OCI-LY1 (cell line): ENCODE measurements at regions not wholly inside any gene's neighbourhood (a gene's known extent, or its start where the extent isn't known, plus 50 kb on each side); places are given as distances from the start of the nearest gene placed in this dataset.

Source experiments
- EZH2 ChIP-seq: fragments of 200-600 bp; sonication (generic), shearing (Covaris generic); IDR thresholded peaks from 2 replicates; pipeline ENCODE4 v1.8.0; 2017; ENCODE audit warnings: borderline replicate concordance, mixed run types, mild to moderate bottlenecking, antibody characterized with exemption, low read length, moderate library complexity, mixed read lengths
- TF ChIP-seq, protein P1 (sequence below): fragments of 200-600 bp; sonication (generic), shearing (Covaris generic); IDR thresholded peaks from 2 replicates; pipeline ENCODE4 v1.5.1; 2017; ENCODE audit warnings: mild to moderate bottlenecking, antibody characterized with exemption, low read length, moderate library complexity, mixed read lengths

DNA sequence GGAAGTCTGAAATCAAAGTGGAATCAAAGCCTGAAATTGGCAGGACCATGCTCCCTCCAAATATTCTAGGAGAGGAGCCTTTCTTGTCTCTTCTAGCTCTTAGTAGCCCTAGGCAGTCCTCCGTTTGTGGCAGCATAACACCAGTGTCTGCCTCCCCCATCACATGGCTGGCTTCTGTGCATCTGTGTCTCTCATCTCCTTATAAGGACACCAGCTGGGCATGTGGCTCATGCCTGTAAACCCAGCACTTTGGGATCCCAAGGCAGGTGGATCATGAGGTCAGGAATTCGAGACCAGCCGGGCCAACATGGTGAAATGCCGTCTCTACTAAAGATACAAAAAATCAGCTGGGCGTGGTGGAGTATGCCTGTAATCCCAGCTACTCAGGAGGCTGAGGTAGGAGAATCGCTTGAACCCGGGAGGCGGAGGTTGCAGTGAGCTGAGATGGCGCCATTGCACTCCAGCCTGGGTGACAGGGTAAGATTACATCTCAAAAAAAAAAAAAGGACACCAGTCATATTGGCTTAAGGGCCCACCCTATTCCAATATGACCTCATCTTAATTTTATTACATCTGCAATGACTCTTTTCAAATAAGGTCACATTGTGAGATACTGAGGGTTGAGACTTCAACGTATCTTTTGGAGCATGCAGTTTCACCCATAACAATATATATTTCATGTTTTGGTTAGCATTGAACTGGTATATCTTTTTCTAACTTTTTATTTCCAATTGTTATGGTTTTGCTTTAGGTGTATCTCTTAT, 148.0 kb upstream of the TPM1 start:
- TF ChIP-seq, protein P1, sequence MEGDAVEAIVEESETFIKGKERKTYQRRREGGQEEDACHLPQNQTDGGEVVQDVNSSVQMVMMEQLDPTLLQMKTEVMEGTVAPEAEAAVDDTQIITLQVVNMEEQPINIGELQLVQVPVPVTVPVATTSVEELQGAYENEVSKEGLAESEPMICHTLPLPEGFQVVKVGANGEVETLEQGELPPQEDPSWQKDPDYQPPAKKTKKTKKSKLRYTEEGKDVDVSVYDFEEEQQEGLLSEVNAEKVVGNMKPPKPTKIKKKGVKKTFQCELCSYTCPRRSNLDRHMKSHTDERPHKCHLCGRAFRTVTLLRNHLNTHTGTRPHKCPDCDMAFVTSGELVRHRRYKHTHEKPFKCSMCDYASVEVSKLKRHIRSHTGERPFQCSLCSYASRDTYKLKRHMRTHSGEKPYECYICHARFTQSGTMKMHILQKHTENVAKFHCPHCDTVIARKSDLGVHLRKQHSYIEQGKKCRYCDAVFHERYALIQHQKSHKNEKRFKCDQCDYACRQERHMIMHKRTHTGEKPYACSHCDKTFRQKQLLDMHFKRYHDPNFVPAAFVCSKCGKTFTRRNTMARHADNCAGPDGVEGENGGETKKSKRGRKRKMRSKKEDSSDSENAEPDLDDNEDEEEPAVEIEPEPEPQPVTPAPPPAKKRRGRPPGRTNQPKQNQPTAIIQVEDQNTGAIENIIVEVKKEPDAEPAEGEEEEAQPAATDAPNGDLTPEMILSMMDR = no peak
- TF ChIP-seq EZH2 = no peak
